Lower leg skin (tissue), 3 donors: ENCODE measurements at regions not wholly inside any gene's neighbourhood (a gene's known extent, or its start where the extent isn't known, plus 50 kb on each side); places are given as distances from the start of the nearest gene placed in this dataset.

Experiments
- POLR2A ChIP-seq, 2 donors: fragments of 450-650 bp; IDR thresholded peaks; one replicate each; pipeline ENCODE4 v1.6.1; 2016 to 2017; ENCODE audit warnings: antibody characterized with exemption in 2 of 2, mild to moderate bottlenecking in 1 of 2, moderate library complexity in 1 of 2
- TF ChIP-seq, protein P1 (sequence below), 3 donors: fragments of 450-650 bp; IDR thresholded peaks; one replicate each; pipeline ENCODE4 v1.5.1; 2016; ENCODE audit warnings: antibody characterized with exemption in 3 of 3, mild to moderate bottlenecking in 3 of 3, moderate library complexity in 2 of 3

GRCh38 chr1:82073071-82073470, 272.3 kb downstream of the ADGRL2 start:
- TF ChIP-seq, protein P1, sequence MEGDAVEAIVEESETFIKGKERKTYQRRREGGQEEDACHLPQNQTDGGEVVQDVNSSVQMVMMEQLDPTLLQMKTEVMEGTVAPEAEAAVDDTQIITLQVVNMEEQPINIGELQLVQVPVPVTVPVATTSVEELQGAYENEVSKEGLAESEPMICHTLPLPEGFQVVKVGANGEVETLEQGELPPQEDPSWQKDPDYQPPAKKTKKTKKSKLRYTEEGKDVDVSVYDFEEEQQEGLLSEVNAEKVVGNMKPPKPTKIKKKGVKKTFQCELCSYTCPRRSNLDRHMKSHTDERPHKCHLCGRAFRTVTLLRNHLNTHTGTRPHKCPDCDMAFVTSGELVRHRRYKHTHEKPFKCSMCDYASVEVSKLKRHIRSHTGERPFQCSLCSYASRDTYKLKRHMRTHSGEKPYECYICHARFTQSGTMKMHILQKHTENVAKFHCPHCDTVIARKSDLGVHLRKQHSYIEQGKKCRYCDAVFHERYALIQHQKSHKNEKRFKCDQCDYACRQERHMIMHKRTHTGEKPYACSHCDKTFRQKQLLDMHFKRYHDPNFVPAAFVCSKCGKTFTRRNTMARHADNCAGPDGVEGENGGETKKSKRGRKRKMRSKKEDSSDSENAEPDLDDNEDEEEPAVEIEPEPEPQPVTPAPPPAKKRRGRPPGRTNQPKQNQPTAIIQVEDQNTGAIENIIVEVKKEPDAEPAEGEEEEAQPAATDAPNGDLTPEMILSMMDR (IDR thresholded peaks at IDR 0.05), result no peak
- TF ChIP-seq POLR2A (IDR thresholded peaks at IDR 0.05), result no peak
